Adrenal gland (tissue), 9 donors: ENCODE measurements at regions not wholly inside any gene's neighbourhood (a gene's known extent, or its start where the extent isn't known, plus 50 kb on each side); places are given as distances from the start of the nearest gene placed in this dataset.
"Not testable (repeated sequence)": the region's sequence is repeated elsewhere in the genome, so short reads cannot be mapped to it uniquely, and the experiment has no call there.

Source experiments
- DNase-seq, 7 donors: peaks; one replicate each; pipeline ENCODE4 v3.0.0-alpha.2; 2019 to 2020
- H3K27ac ChIP-seq, 5 donors: fragments of 200-600 bp; sonication (generic) in 4 of 5; 1 replicate in 3 of 5; 2 replicates in 2 of 5; pipeline versions ENCODE4 v1.5.1 to v1.8.0; 2016 to 2020; ENCODE audit warnings: mild to moderate bottlenecking in 1 of 5
- H3K27me3 ChIP-seq: fragments of 200-600 bp; 2 replicates; pipeline ENCODE4 v1.8.0; 2021
- H3K36me3 ChIP-seq, 2 donors: fragments of 200-600 bp; replicated peaks in 1 of 2; 1 replicate in 1 of 2; 2 replicates in 1 of 2; pipeline versions ENCODE4 v1.5.1 to v1.8.0; 2018 to 2022
- H3K4me1 ChIP-seq, 2 donors: fragments of 200-600 bp; replicated peaks in 1 of 2; 1 replicate in 1 of 2; 2 replicates in 1 of 2; pipeline versions ENCODE4 v1.5.1 to v1.8.0; 2018 to 2021
- H3K4me3 ChIP-seq, 4 donors: fragments of 200-600 bp; sonication (generic) in 3 of 4; one replicate each; pipeline ENCODE4 v1.5.1; 2016 to 2018
- H3K9me3 ChIP-seq, 3 donors: fragments of 200-600 bp; sonication (generic) in 1 of 3; replicated peaks in 1 of 3; 1 replicate in 2 of 3; 2 replicates in 1 of 3; pipeline versions ENCODE4 v1.5.1 to v1.8.0; 2016 to 2021
- POLR2A ChIP-seq, 2 donors: fragments of 450-650 bp; IDR thresholded peaks; one replicate each; pipeline ENCODE4 v1.6.1; 2017; ENCODE audit warnings: antibody characterized with exemption in 2 of 2, mild to moderate bottlenecking in 2 of 2, moderate library complexity in 1 of 2
- WGBS, 4 donors: extraction: QIAGEN DNeasy Blood & Tissue Kit in 2 of 4; methylation state at CpG; one replicate each; pipeline versions ENCODE4 v1.1.5 to v1.1.7; 2013 to 2017; 5-methylcytosine and 5-hydroxymethylcytosine counted together
- intact Hi-C, 2 donors: fragments of 100-400 bp; cut with DNase I; formaldehyde crosslinking; loops; one replicate each; pipeline versions ENCODE4 v1.14.1 to v1.15.0; 2022 to 2023
- TF ChIP-seq, protein P1 (sequence below), 6 experiments: fragments of 450-650 bp in 4 of 6; fragments of 200-600 bp in 2 of 6; sonication (generic) in 1 of 6; IDR thresholded peaks; 1 replicate in 5 of 6; 2 replicates in 1 of 6; pipeline versions ENCODE4 v1.5.1 to v1.8.0; 2016 to 2021; ENCODE audit warnings: antibody characterized with exemption in 6 of 6, mild to moderate bottlenecking in 2 of 6, moderate library complexity in 1 of 6
- donor health status: healthy with polysubstance abuse.
- donor health status: Bipolar disorder and iron deficiency.
- donor health status: DM: yes; HTN: yes; CAD: no.
- donor health status: DM: no; HTN: no; CAD: no.
- donor health status: DM: no; HTN: no; CAD: no.

DNA sequence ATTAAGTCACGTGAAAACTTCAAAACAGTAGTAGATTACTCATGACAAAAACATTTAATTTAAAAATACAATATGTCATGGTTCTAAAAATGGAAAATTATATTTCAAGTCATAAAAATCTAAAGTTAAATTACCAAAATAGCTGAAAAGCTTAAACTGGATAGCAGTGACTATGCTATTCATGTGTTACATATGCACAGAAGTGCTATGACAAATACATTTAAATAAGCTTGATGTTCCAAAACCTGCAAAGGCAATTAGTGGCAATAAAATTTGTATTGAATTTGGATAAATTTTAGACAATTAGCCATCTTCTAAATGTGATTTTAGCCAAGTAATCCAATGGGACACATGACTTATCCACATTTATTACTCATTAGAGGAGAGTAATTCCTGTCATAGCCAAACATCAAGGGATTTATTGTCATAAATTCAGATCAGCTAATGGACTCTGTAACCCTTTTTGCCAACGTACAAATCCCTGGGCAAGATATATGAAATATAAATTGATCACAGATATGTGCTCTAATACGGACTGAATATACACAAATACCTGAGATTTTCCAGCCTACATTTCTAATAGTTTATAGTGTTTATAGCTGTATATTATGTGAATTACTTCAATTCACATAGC is 419.4 kb downstream of the ISL1 start:
- TF ChIP-seq, protein P1, sequence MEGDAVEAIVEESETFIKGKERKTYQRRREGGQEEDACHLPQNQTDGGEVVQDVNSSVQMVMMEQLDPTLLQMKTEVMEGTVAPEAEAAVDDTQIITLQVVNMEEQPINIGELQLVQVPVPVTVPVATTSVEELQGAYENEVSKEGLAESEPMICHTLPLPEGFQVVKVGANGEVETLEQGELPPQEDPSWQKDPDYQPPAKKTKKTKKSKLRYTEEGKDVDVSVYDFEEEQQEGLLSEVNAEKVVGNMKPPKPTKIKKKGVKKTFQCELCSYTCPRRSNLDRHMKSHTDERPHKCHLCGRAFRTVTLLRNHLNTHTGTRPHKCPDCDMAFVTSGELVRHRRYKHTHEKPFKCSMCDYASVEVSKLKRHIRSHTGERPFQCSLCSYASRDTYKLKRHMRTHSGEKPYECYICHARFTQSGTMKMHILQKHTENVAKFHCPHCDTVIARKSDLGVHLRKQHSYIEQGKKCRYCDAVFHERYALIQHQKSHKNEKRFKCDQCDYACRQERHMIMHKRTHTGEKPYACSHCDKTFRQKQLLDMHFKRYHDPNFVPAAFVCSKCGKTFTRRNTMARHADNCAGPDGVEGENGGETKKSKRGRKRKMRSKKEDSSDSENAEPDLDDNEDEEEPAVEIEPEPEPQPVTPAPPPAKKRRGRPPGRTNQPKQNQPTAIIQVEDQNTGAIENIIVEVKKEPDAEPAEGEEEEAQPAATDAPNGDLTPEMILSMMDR (IDR thresholded peaks at IDR 0.05) = no peak
- TF ChIP-seq POLR2A (IDR thresholded peaks at IDR 0.05) = no peak
- Histone ChIP-seq H3K4me1 (no peaks in the 10 kb centered on the region), H3K36me3 (no peaks in the 10 kb centered on the region), H3K9me3 (no peaks in the 10 kb centered on the region), H3K4me3 (no peak overlapping the region), H3K27ac (no peak overlapping the region), H3K27me3 (no peaks in the 10 kb centered on the region)
- 64 to 78% (median 67%) methylated on average over 3 of the region's 3 CpGs for WGBS, 4 donors
- intact Hi-C loops = no loop called here
- DNase-seq = no peak

GRCh38 chr5:51806677-51807076 is 423.4 kb downstream of the ISL1 start:
- Histone ChIP-seq H3K27ac (no peak overlapping the region), H3K36me3 (no peaks in the 10 kb centered on the region), H3K27me3 (no peaks in the 10 kb centered on the region), H3K4me1 (no peaks in the 10 kb centered on the region), H3K4me3 (no peak overlapping the region), H3K9me3 (no peaks in the 10 kb centered on the region)
- intact Hi-C loops = no loop called here
- TF ChIP-seq, protein P1 (IDR thresholded peaks at IDR 0.05) = no peak
- no peak for TF ChIP-seq POLR2A (IDR thresholded peaks at IDR 0.05)
- 37 to 44% (median 39%) methylated on average over 2 of the region's 2 CpGs for WGBS, 4 donors
- no peak for DNase-seq

GRCh38 chr5:51810592-51810991 is 427.3 kb downstream of the ISL1 start:
- no peaks in the 10 kb centered on the region for H3K4me1 ChIP-seq
- WGBS, 4 donors = 38 to 42% (median 39%) methylated on average over 3 of the region's 3 CpGs
- no peak for DNase-seq
- intact Hi-C loops = no loop called here
- H3K9me3 ChIP-seq = no peaks in the 10 kb centered on the region
- H3K27me3 ChIP-seq = no peaks in the 10 kb centered on the region
- H3K36me3 ChIP-seq = no peaks in the 10 kb centered on the region
- no peak for TF ChIP-seq POLR2A (IDR thresholded peaks at IDR 0.05)
- TF ChIP-seq, protein P1 (IDR thresholded peaks at IDR 0.05) = no peak
- H3K4me3 ChIP-seq = no peak overlapping the region
- H3K27ac ChIP-seq = no peak overlapping the region

GRCh38 chr5:51811883-51812471 is 428.7 kb downstream of the ISL1 start:
- intact Hi-C loops = no loop called here
- DNase-seq = no peak
- WGBS, 4 donors = 53 to 71% (median 56%) methylated on average over 4 of the region's 4 CpGs
- no peaks in the 10 kb centered on the region for H3K36me3 ChIP-seq
- no peak overlapping the region for H3K4me3 ChIP-seq
- no peaks in the 10 kb centered on the region for H3K9me3 ChIP-seq
- H3K27ac ChIP-seq = no peak overlapping the region
- no peaks in the 10 kb centered on the region for H3K27me3 ChIP-seq
- no peaks in the 10 kb centered on the region for H3K4me1 ChIP-seq
- no peak for TF ChIP-seq POLR2A (IDR thresholded peaks at IDR 0.05)
- TF ChIP-seq, protein P1 (IDR thresholded peaks at IDR 0.05) = no peak

GRCh38 chr5:51814817-51815216 is 431.6 kb downstream of the ISL1 start:
- H3K9me3 ChIP-seq, H3K36me3 ChIP-seq, DNase-seq, H3K27me3 ChIP-seq, H3K4me3 ChIP-seq, H3K4me1 ChIP-seq, intact Hi-C loops, H3K27ac ChIP-seq: not testable (repeated sequence)
- 74 to 88% (median 86%) methylated on average over 3 of the region's 3 CpGs for WGBS, 4 donors
